Spleen (tissue), 11 donors: ENCODE measurements at regions not wholly inside any gene's neighbourhood (a gene's known extent, or its start where the extent isn't known, plus 50 kb on each side); places are given as distances from the start of the nearest gene placed in this dataset.

Source experiments
- DNase-seq: peaks from one replicate; pipeline ENCODE4 v3.0.0-alpha.2; 2020
- H3K27ac ChIP-seq, 8 donors: fragments of 200-600 bp; sonication (generic) in 7 of 8; 1 replicate in 4 of 8; 2 replicates in 4 of 8; pipeline versions ENCODE4 v1.5.0 to v1.8.0; 2016 to 2021; ENCODE audit warnings: inconsistent platforms in 4 of 8, mild to moderate bottlenecking in 4 of 8, moderate library complexity in 1 of 8
- H3K27me3 ChIP-seq, 7 donors: fragments of 200-600 bp; sonication (generic) in 6 of 7; replicated peaks in 1 of 7; 1 replicate in 4 of 7; 2 replicates in 3 of 7; pipeline versions ENCODE4 v1.5.0 to v1.8.0; 2016 to 2021; ENCODE audit warnings: inconsistent platforms in 3 of 7, mild to moderate bottlenecking in 1 of 7
- H3K36me3 ChIP-seq, 6 donors: fragments of 200-600 bp; sonication (generic) in 5 of 6; 1 replicate in 4 of 6; 2 replicates in 2 of 6; pipeline versions ENCODE4 v1.5.0 to v1.8.0; 2016 to 2021; ENCODE audit warnings: inconsistent platforms in 2 of 6
- H3K4me1 ChIP-seq, 6 donors: fragments of 200-600 bp; sonication (generic) in 5 of 6; 1 replicate in 3 of 6; 2 replicates in 3 of 6; pipeline versions ENCODE4 v1.5.0 to v1.8.0; 2016 to 2021; ENCODE audit warnings: inconsistent platforms in 3 of 6
- H3K4me3 ChIP-seq, 8 donors: fragments of 200-600 bp; sonication (generic) in 7 of 8; 1 replicate in 4 of 8; 2 replicates in 4 of 8; pipeline versions ENCODE4 v1.5.0 to v1.8.0; 2016 to 2021; ENCODE audit warnings: inconsistent platforms in 4 of 8, mild to moderate bottlenecking in 4 of 8, moderate library complexity in 2 of 8
- H3K9me3 ChIP-seq, 8 donors: fragments of 200-600 bp; sonication (generic) in 7 of 8; 1 replicate in 4 of 8; 2 replicates in 4 of 8; pipeline versions ENCODE4 v1.5.0 to v1.8.0; 2016 to 2021; ENCODE audit warnings: inconsistent platforms in 4 of 8
- CTCF ChIP-seq, 11 experiments: fragments of 200-600 bp in 7 of 11; fragments of 450-650 bp in 4 of 11; sonication (generic) in 4 of 11; IDR thresholded peaks in 8 of 11; conservative IDR thresholded peaks in 3 of 11; 1 replicate in 7 of 11; 2 replicates in 4 of 11; pipeline versions ENCODE4 v1.4.0 to v1.8.0; 2016 to 2021; ENCODE audit warnings: antibody characterized with exemption in 11 of 11, inconsistent platforms in 4 of 11, mild to moderate bottlenecking in 1 of 11
- POLR2A ChIP-seq, 3 donors: fragments of 450-650 bp; IDR thresholded peaks; one replicate each; pipeline ENCODE4 v1.5.1; 2017; ENCODE audit warnings: antibody characterized with exemption in 3 of 3, mild to moderate bottlenecking in 1 of 3
- POLR2AphosphoS5 ChIP-seq, 3 donors: sonication (generic); formaldehyde crosslinking; IDR thresholded peaks; one replicate each; pipeline ENCODE4 v1.5.1; 2017; ENCODE audit warnings: antibody characterized with exemption in 3 of 3
- WGBS, 5 donors: extraction: QIAGEN DNeasy Blood & Tissue Kit in 3 of 5; methylation state at CpG; one replicate each; pipeline versions ENCODE4 v1.1.5 to v1.1.7; 2013 to 2018; 5-methylcytosine and 5-hydroxymethylcytosine counted together
- intact Hi-C: fragments of 100-400 bp; cut with DNase I; formaldehyde crosslinking; loops from one replicate; pipeline ENCODE4 v1.15.0; 2023; ENCODE audit warnings: low total_unique reads
- donor health status: healthy with polysubstance abuse.
- donor health status: DM: no; HTN: no; CAD: no; lungs with moderate emphysema.
- donor health status: DM: no; HTN: no; CAD: no.
- donor health status: Bipolar disorder and iron deficiency.
- donor health status: healthy.
- donor health status: DM: no; HTN: no; CAD: no.
- donor health status: DM: yes; HTN: yes; CAD: no.

- intact Hi-C loops: loop anchor here (10.0 kb wide), 1 partner anchor 61 kb away; the partner anchor contains the start of gene ETS2
- Histone ChIP-seq H3K4me3 (peak overlapping the region in 3 of 8 donors; percentile 5 to 45 (median 25)), H3K36me3 (no peaks in the 10 kb centered on the region), H3K27ac (peak overlapping the region in 4 of 8 donors; percentile 3 to 59 (median 26)), H3K9me3 (no peaks in the 10 kb centered on the region), H3K4me1 (peaks cover 0 to 31% (median 3%) of the 10 kb centered on the region in 6 donors), H3K27me3 (no peaks in the 10 kb centered on the region)
- TF ChIP-seq POLR2A (IDR thresholded peaks at IDR 0.05) (no peak), CTCF (IDR thresholded peaks at IDR 0.05 in 8 of 11, conservative IDR thresholded peaks at IDR 0.05 in 3 of 11) (no peak), POLR2AphosphoS5 (IDR thresholded peaks at IDR 0.05) (peak; percentile 20 to 70 (median 41))
- 59 to 78% (median 72%) methylated on average over 21 of the region's 21 CpGs for WGBS, 5 donors
- DNase-seq: no peak
Measured at GRCh38 chr21:38743772-38744529, 61.8 kb upstream of the ETS2 start.

- DNase-seq: no peak
- no peaks in the 10 kb centered on the region for H3K27me3 ChIP-seq
- intact Hi-C loops: loop anchor here (10.0 kb wide), 1 partner anchor 60 kb away; the partner anchor contains the start of gene ETS2
- no peaks in the 10 kb centered on the region for H3K9me3 ChIP-seq
- peaks cover 0 to 30% (median 2%) of the 10 kb centered on the region in 6 donors for H3K4me1 ChIP-seq
- H3K36me3 ChIP-seq: no peaks in the 10 kb centered on the region
- H3K27ac ChIP-seq: no peak overlapping the region
- TF ChIP-seq POLR2AphosphoS5 (IDR thresholded peaks at IDR 0.05): no peak
- TF ChIP-seq POLR2A (IDR thresholded peaks at IDR 0.05): no peak
- no peak for TF ChIP-seq CTCF (IDR thresholded peaks at IDR 0.05 in 8 of 11, conservative IDR thresholded peaks at IDR 0.05 in 3 of 11)
- 83 to 93% (median 91%) methylated on average over 2 of the region's 2 CpGs for WGBS, 5 donors
- H3K4me3 ChIP-seq: no peak overlapping the region
Measured at GRCh38 chr21:38744861-38745260, 60.9 kb upstream of the ETS2 start.

- Histone ChIP-seq H3K4me3 (no peak overlapping the region), H3K36me3 (no peaks in the 10 kb centered on the region), H3K9me3 (no peaks in the 10 kb centered on the region), H3K4me1 (peaks cover 0 to 47% (median 4%) of the 10 kb centered on the region in 6 donors), H3K27me3 (peaks cover 0 to 13% (median 0%) of the 10 kb centered on the region in 7 donors), H3K27ac (peak overlapping the region in 5 of 8 donors; percentile 7 to 54 (median 11))
- intact Hi-C loops: loop anchor here (10.0 kb wide), 1 partner anchor 57 kb away; the partner anchor contains the start of gene ETS2
- 58 to 81% (median 62%) methylated on average over 4 of the region's 4 CpGs for WGBS, 5 donors
- DNase-seq: no peak
- TF ChIP-seq POLR2A (IDR thresholded peaks at IDR 0.05) (no peak), POLR2AphosphoS5 (IDR thresholded peaks at IDR 0.05) (no peak), CTCF (IDR thresholded peaks at IDR 0.05 in 8 of 11, conservative IDR thresholded peaks at IDR 0.05 in 3 of 11) (no peak)
Measured at GRCh38 chr21:38747810-38748209, 57.9 kb upstream of the ETS2 start.

- Histone ChIP-seq H3K4me1 (peaks cover 0 to 68% (median 22%) of the 10 kb centered on the region in 6 donors), H3K36me3 (no peaks in the 10 kb centered on the region), H3K27me3 (peaks cover 0 to 13% (median 0%) of the 10 kb centered on the region in 7 donors), H3K9me3 (no peaks in the 10 kb centered on the region), H3K27ac (peak overlapping the region in 4 of 8 donors; percentile 48 to 83 (median 78)), H3K4me3 (peak overlapping the region in 1 of 8 donors; percentile 30)
- intact Hi-C loops: no loop called here
- TF ChIP-seq POLR2A (IDR thresholded peaks at IDR 0.05): no peak
- TF ChIP-seq POLR2AphosphoS5 (IDR thresholded peaks at IDR 0.05): peak; percentile 7 to 32 (median 10)
- peak; percentile 83 for DNase-seq
- 47 to 71% (median 58%) methylated on average over 23 to 27 of the region's 27 CpGs for whole genome bisulfite sequencing, 5 donors
Measured at GRCh38 chr21:38751379-38752050, 54.2 kb upstream of the ETS2 start.
